Forelimb muscle (tissue), 1 donor: ENCODE measurements at regions not wholly inside any gene's neighbourhood (a gene's known extent, or its start where the extent isn't known, plus 50 kb on each side); places are given as distances from the start of the nearest gene placed in this dataset.

Source experiments
- DNase-seq: peaks from one replicate; pipeline ENCODE4 v3.0.0-alpha.2; 2013; ENCODE audit warnings: low read depth

GRCh38 chr6:87807475-87807874 is 105.4 kb upstream of the AKIRIN2 start:
- no peak for DNase-seq

- DNase-seq: no peak
Observed at GRCh38 chr6:87806635-87807034, 104.6 kb upstream of the AKIRIN2 start.

- no peak for DNase-seq
Observed at GRCh38 chr6:87806099-87806498, 104.1 kb upstream of the AKIRIN2 start.

GRCh38 chr6:87803791-87804190 is 101.8 kb upstream of the AKIRIN2 start:
- DNase-seq: no peak

GRCh38 chr6:87799651-87800050 is 97.6 kb upstream of the AKIRIN2 start:
- DNase-seq: no peak

- DNase-seq: no peak
Observed at GRCh38 chr6:87798393-87799278, 96.6 kb upstream of the AKIRIN2 start.

- DNase-seq: no peak
Observed at GRCh38 chr6:87794922-87795885, 93.2 kb upstream of the AKIRIN2 start.

GRCh38 chr6:87793315-87793714 is 91.3 kb upstream of the AKIRIN2 start:
- DNase-seq: no peak

GRCh38 chr6:87791982-87792381 is 89.9 kb upstream of the AKIRIN2 start:
- no peak for DNase-seq

GRCh38 chr6:87791485-87791884 is 89.5 kb upstream of the AKIRIN2 start:
- no peak for DNase-seq

- DNase-seq: no peak
Observed at GRCh38 chr6:87791029-87791428, 89.0 kb upstream of the AKIRIN2 start.

- DNase-seq: no peak
Observed at GRCh38 chr6:87789900-87790290, 87.9 kb upstream of the AKIRIN2 start.

GRCh38 chr6:87789198-87789899 is 87.3 kb upstream of the AKIRIN2 start:
- DNase-seq: no peak

- no peak for DNase-seq
Observed at GRCh38 chr6:87788141-87788540, 86.1 kb upstream of the AKIRIN2 start.

- DNase-seq: no peak
Observed at GRCh38 chr6:87785229-87785862, 83.3 kb upstream of the AKIRIN2 start.

- DNase-seq: no peak
Observed at GRCh38 chr6:87784690-87785089, 82.7 kb upstream of the AKIRIN2 start.

- no peak for DNase-seq
Observed at GRCh38 chr6:87784051-87784450, 82.0 kb upstream of the AKIRIN2 start.

- DNase-seq: no peak
Observed at GRCh38 chr6:87779542-87779941, 77.5 kb upstream of the AKIRIN2 start.

GRCh38 chr6:87772597-87773530 is 70.8 kb upstream of the AKIRIN2 start:
- no peak for DNase-seq

GRCh38 chr6:87767478-87767877 is 65.4 kb upstream of the AKIRIN2 start:
- no peak for DNase-seq
